ENCODE measurements at regions not wholly inside any gene's neighbourhood (a gene's known extent, or its start where the extent isn't known, plus 50 kb on each side); places are given as distances from the start of the nearest gene placed in this dataset.

GRCh38 chr1:172956871-172957270 lies 93.9 kb downstream of the TNFSF18 start:
- H2AFZ ChIP-seq (ENCODE audit: low read length): no peak overlapping the region
- no peaks in the 10 kb centered on the region for H3K9me3 ChIP-seq (ENCODE audit: insufficient read depth in 2 of 2, low read depth in 1 of 2, low read length in 1 of 2)
- H3K9ac ChIP-seq (replicated peaks in 1 of 4; ENCODE audit: extremely low read depth in 1 of 4, low read depth in 3 of 4, low read length in 3 of 4): no peak overlapping the region
- no peaks in the 10 kb centered on the region for H3K79me2 ChIP-seq (ENCODE audit: control insufficient read depth in 1 of 2, insufficient read depth in 2 of 2, low read length in 2 of 2)
- H3K4ac ChIP-seq (replicated peaks; ENCODE audit: insufficient read length, low read depth, low read length): no peak overlapping the region
- H2BK5ac ChIP-seq (ENCODE audit: low read depth, low read length): no peak overlapping the region
- H2BK12ac ChIP-seq (ENCODE audit: low read depth, low read length): no peak overlapping the region
- no peak overlapping the region for H2BK15ac ChIP-seq (ENCODE audit: low read length)
- ChIA-PET POLR2A (ENCODE audit: partially characterized antibody) (no interaction called here), CTCF (ENCODE audit: partially characterized antibody) (no interaction called here)
- H4K8ac ChIP-seq (ENCODE audit: extremely low read depth, insufficient read depth, low read length): no peak overlapping the region
- no peak overlapping the region for H3K18ac ChIP-seq (ENCODE audit: extremely low read depth, low read length)
- no peak overlapping the region for H3K23ac ChIP-seq (ENCODE audit: insufficient read length)
- no peak overlapping the region for H2AK5ac ChIP-seq (ENCODE audit: low read depth, low read length)
- no peak overlapping the region for H3K27ac ChIP-seq (ENCODE audit: low read depth, low read length)
- H4K91ac ChIP-seq (replicated peaks; ENCODE audit: insufficient read length, low read length): no peak overlapping the region
- DNase-seq (ENCODE audit: low read depth in 1 of 2, low spot score in 2 of 2) (no peak), FAIRE-seq (no peak)
- H3K4me2 ChIP-seq (ENCODE audit: insufficient read depth in 1 of 2, low read depth in 2 of 2, low read length in 2 of 2): no peak overlapping the region
- H2BK20ac ChIP-seq (ENCODE audit: low read length): no peak overlapping the region
- H3K36me3 ChIP-seq (ENCODE audit: control insufficient read depth in 2 of 4, insufficient read depth in 4 of 4, low read length in 3 of 4): no peaks in the 10 kb centered on the region
- H3K4me1 ChIP-seq (replicated peaks in 1 of 4; ENCODE audit: control insufficient read depth in 3 of 4, insufficient read depth in 4 of 4, low read length in 3 of 4): no peaks in the 10 kb centered on the region
- H4K20me1 ChIP-seq (replicated peaks in 1 of 2; ENCODE audit: control insufficient read depth in 1 of 2, insufficient read depth in 2 of 2, low read length in 2 of 2): no peaks in the 10 kb centered on the region
- WGBS, 2 experiments (ENCODE audit: extremely low coverage in 1 of 2, insufficient coverage in 1 of 2, insufficient read length in 1 of 2, insufficient replicate concordance in 2 of 2, low coverage in 1 of 2, low lambda C conversion rate in 2 of 2, missing lambda C conversion rate in 1 of 2): 83% methylated on average over 1 of the region's 1 CpG; no CpG with 5 or more reads in 1 of the 2 experiments
- no peaks in the 10 kb centered on the region for H3K79me1 ChIP-seq (ENCODE audit: low read depth, low read length)
- no peak overlapping the region for H3K56ac ChIP-seq (replicated peaks; ENCODE audit: insufficient read length, low read depth, low read length)
- no peak overlapping the region for H3K4me3 ChIP-seq (ENCODE audit: extremely low read depth in 1 of 4, insufficient read depth in 2 of 4, low read depth in 3 of 4, low read length in 4 of 4)
- H3K14ac ChIP-seq (ENCODE audit: insufficient read length): no peak overlapping the region
- TF ChIP-seq HDAC6 (IDR thresholded peaks at IDR 0.05; ENCODE audit: low read depth, low read length): no peak
- TF ChIP-seq EZH2 (IDR thresholded peaks at IDR 0.05; ENCODE audit: low read depth, low read length, severe bottlenecking): no peak
- TF ChIP-seq MAFK (IDR thresholded peaks at IDR 0.05; ENCODE audit: low read depth, low read length): no peak
- no peak for TF ChIP-seq NANOG (IDR thresholded peaks at IDR 0.05; ENCODE audit: insufficient read depth, low read depth, low read length, poor library complexity, severe bottlenecking)
- no peak overlapping the region for H2BK120ac ChIP-seq (replicated peaks; ENCODE audit: low read depth, low read length)
- H4K5ac ChIP-seq (ENCODE audit: insufficient read length, low read depth, low read length): no peak overlapping the region
- H3K27me3 ChIP-seq (replicated peaks in 1 of 4; ENCODE audit: control insufficient read depth in 3 of 4, extremely low read depth in 1 of 4, insufficient read depth in 3 of 4, low read length in 3 of 4): no peaks in the 10 kb centered on the region
- no peaks in the 10 kb centered on the region; the same call in 1 of the 2 replicates for H3K23me2 ChIP-seq (ENCODE audit: low read depth, low read length)

All from H1 (cell line).